Astrocyte (in vitro differentiated cells and primary cell): ENCODE measurements at regions not wholly inside any gene's neighbourhood (a gene's known extent, or its start where the extent isn't known, plus 50 kb on each side); places are given as distances from the start of the nearest gene placed in this dataset.

Experiments used
- CTCF ChIP-seq: IDR thresholded peaks from 2 replicates; pipeline ENCODE4 v1.5.1; 2011; ENCODE audit warnings: low read depth, mild to moderate bottlenecking, inconsistent platforms, low read length, moderate library complexity; ENCODE audit not compliant: insufficient read depth
- EZH2 ChIP-seq: IDR thresholded peaks from 2 replicates; pipeline ENCODE4 v1.6.1; 2012; ENCODE audit warnings: mild to moderate bottlenecking, low read length, inconsistent platforms; ENCODE audit not compliant: insufficient read depth

DNA sequence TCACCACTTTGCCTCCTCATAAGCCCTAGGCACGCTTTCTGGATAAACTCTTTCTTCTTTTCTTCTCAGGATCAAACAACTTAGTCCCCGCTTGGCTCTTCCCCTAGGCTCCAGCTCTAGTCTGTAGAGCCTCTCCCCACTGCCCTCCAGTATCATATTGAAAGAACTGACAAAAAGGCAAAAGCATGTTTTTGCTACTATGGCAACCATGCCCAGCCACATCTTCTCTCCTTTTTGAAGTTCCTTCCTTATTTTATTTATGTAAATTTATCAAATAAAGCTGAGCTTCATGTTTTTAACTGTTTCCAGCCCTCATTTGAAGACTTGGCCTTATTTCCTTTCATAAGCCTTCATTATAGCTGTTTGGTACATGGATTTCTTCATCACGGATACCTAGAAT is 86.0 kb upstream of the LIMCH1 start:
- TF ChIP-seq CTCF (no peak), EZH2 (no peak)
